ENCODE measurements at regions not wholly inside any gene's neighbourhood (a gene's known extent, or its start where the extent isn't known, plus 50 kb on each side); places are given as distances from the start of the nearest gene placed in this dataset.

GRCh38 chr12:63045020-63045860 is 105.8 kb downstream of the AVPR1A start:
- ChIA-PET CTCF (no interaction called here), POLR2A (ENCODE audit: unreplicated experiment) (no interaction called here)
- intact Hi-C loops (cut with micrococcal nuclease) = no loop called here
- no TSS peak for BruUV-seq (replicated peaks)
- H3K79me2 ChIP-seq (ENCODE audit: low read length) = no peaks in the 10 kb centered on the region
- no peaks in the 10 kb centered on the region for H4K20me1 ChIP-seq (ENCODE audit: low read length)
- no peaks in the 10 kb centered on the region for H3K9me3 ChIP-seq (ENCODE audit: low read length)
- DNase-seq (peak; percentile 69), ATAC-seq (peak; percentile 74)
- no peak overlapping the region for H3K9ac ChIP-seq (ENCODE audit: low read length)
- H3K4me2 ChIP-seq (ENCODE audit: low read length) = peak overlapping the region; percentile 18; the same call in 1 of the 2 replicates
- peaks cover 13% of the 10 kb centered on the region for H3K4me1 ChIP-seq (ENCODE audit: insufficient read depth, low read length)
- H3K27ac ChIP-seq (ENCODE audit: low read length) = no peak overlapping the region
- no peaks in the 10 kb centered on the region for H3K27me3 ChIP-seq (ENCODE audit: low read length)
- no peak overlapping the region for H3K4me3 ChIP-seq (ENCODE audit: low read length)
- H3F3A ChIP-seq (ENCODE audit: low read length, unreplicated experiment) = peaks cover 4% of the 10 kb centered on the region
- H3K36me3 ChIP-seq (ENCODE audit: low read depth, low read length) = no peaks in the 10 kb centered on the region
- H3K9me2 ChIP-seq (replicated peaks; ENCODE audit: low read length) = no peaks in the 10 kb centered on the region
- TF ChIP-seq CTCF (conservative IDR thresholded peaks at IDR 0.05; ENCODE audit: low read depth, low read length) (no peak), EZH2 (IDR thresholded peaks at IDR 0.05; ENCODE audit: low read length, unreplicated experiment) (no peak), EZH2phosphoT487 (IDR thresholded peaks at IDR 0.05; ENCODE audit: borderline replicate concordance, low read length) (no peak)
- H2AFZ ChIP-seq (ENCODE audit: low read length) = no peak overlapping the region; the same call in 1 of the 2 replicates

DNA sequence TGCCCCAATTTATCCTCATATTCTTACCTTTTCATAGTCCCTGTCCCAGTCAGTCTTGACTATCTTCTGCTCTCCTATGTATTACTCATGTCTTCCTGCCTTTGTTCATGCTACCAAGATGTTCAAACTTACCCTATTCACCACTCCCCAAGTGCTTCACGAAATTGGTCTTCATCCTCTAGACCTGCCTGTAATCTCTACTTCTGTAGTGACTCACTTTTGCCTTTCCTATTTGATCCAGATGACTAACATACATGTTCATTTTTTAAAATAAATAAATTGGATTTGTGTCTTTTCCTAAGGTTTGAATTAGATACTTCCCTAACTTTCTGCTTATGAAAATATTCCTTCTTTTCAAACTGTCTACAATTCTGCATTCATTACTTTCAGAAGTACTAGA is 107.7 kb upstream of the PPM1H start:
- Histone ChIP-seq H3K4me2 (ENCODE audit: low read length) (no peak overlapping the region), H3K9me3 (ENCODE audit: low read length) (no peaks in the 10 kb centered on the region), H3K27me3 (ENCODE audit: low read length) (no peaks in the 10 kb centered on the region), H2AFZ (ENCODE audit: low read length) (no peak overlapping the region), H3K9me2 (replicated peaks; ENCODE audit: low read length) (no peaks in the 10 kb centered on the region), H3K9ac (ENCODE audit: low read length) (no peak overlapping the region), H3F3A (ENCODE audit: low read length, unreplicated experiment) (peaks cover 4% of the 10 kb centered on the region), H3K4me1 (ENCODE audit: insufficient read depth, low read length) (peaks cover 13% of the 10 kb centered on the region), H3K27ac (ENCODE audit: low read length) (no peak overlapping the region), H4K20me1 (ENCODE audit: low read length) (no peaks in the 10 kb centered on the region), H3K36me3 (ENCODE audit: low read depth, low read length) (no peaks in the 10 kb centered on the region), H3K4me3 (ENCODE audit: low read length) (no peak overlapping the region), H3K79me2 (ENCODE audit: low read length) (no peaks in the 10 kb centered on the region)
- intact Hi-C loops (cut with micrococcal nuclease) = no loop called here
- no TSS peak for BruUV-seq (replicated peaks)
- CTCF ChIA-PET = no interaction called here
- DNase-seq = peak; percentile 47
- no peak for TF ChIP-seq EZH2phosphoT487 (IDR thresholded peaks at IDR 0.05; ENCODE audit: borderline replicate concordance, low read length)
- TF ChIP-seq EZH2 (IDR thresholded peaks at IDR 0.05; ENCODE audit: low read length, unreplicated experiment) = no peak
- no peak for TF ChIP-seq CTCF (conservative IDR thresholded peaks at IDR 0.05; ENCODE audit: low read depth, low read length)
- POLR2A ChIA-PET (ENCODE audit: unreplicated experiment) = no interaction called here
- peak; percentile 56 for ATAC-seq

DNA sequence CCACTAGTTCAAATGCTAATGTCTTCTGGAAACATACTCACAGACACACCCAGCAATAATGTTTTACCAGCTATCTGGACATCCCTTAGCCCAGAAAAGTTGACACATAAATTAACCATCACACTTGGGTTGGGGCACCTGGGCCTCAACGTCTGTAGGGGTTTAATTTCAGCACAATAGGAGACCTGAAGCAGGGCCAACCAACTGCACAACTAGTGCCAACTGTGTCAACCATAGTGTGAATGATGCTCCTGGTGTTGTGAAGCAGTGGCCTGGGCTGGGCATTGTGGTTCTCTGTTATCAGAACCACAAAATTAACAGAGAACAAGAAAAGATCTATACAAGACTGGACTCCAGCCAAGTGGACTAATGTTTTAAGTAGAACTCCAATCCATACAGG is 106.7 kb upstream of the PPM1H start:
- no peaks in the 10 kb centered on the region for H3K79me2 ChIP-seq (ENCODE audit: low read length)
- H3K4me1 ChIP-seq (ENCODE audit: insufficient read depth, low read length) = peaks cover 13% of the 10 kb centered on the region
- H2AFZ ChIP-seq (ENCODE audit: low read length) = no peak overlapping the region
- intact Hi-C loops (cut with micrococcal nuclease) = no loop called here
- no peak overlapping the region for H3K9ac ChIP-seq (ENCODE audit: low read length)
- DNase-seq (no peak), ATAC-seq (no peak)
- no peaks in the 10 kb centered on the region for H3K36me3 ChIP-seq (ENCODE audit: low read depth, low read length)
- no peaks in the 10 kb centered on the region for H3K9me3 ChIP-seq (ENCODE audit: low read length)
- ChIA-PET POLR2A (ENCODE audit: unreplicated experiment) (no interaction called here), CTCF (no interaction called here)
- H4K20me1 ChIP-seq (ENCODE audit: low read length) = no peaks in the 10 kb centered on the region
- peaks cover 4% of the 10 kb centered on the region for H3F3A ChIP-seq (ENCODE audit: low read length, unreplicated experiment)
- no peaks in the 10 kb centered on the region for H3K27me3 ChIP-seq (ENCODE audit: low read length)
- H3K9me2 ChIP-seq (replicated peaks; ENCODE audit: low read length) = no peaks in the 10 kb centered on the region
- no TSS peak for BruUV-seq (replicated peaks)
- H3K4me2 ChIP-seq (ENCODE audit: low read length) = no peak overlapping the region
- H3K4me3 ChIP-seq (ENCODE audit: low read length) = no peak overlapping the region
- no peak overlapping the region for H3K27ac ChIP-seq (ENCODE audit: low read length)
- TF ChIP-seq CTCF (conservative IDR thresholded peaks at IDR 0.05; ENCODE audit: low read depth, low read length) (no peak), EZH2 (IDR thresholded peaks at IDR 0.05; ENCODE audit: low read length, unreplicated experiment) (no peak), EZH2phosphoT487 (IDR thresholded peaks at IDR 0.05; ENCODE audit: borderline replicate concordance, low read length) (no peak)

Data from PC-3 (cell line).